Mucosa of stomach (tissue), 1 donor: ENCODE measurements at regions not wholly inside any gene's neighbourhood (a gene's known extent, or its start where the extent isn't known, plus 50 kb on each side); places are given as distances from the start of the nearest gene placed in this dataset.
"Not testable (repeated sequence)": the region's sequence is repeated elsewhere in the genome, so short reads cannot be mapped to it uniquely, and the experiment has no call there.

Experiments
- H3K27me3 ChIP-seq: one replicate; pipeline ENCODE4 v1.7.0; 2013; ENCODE audit warnings: mild to moderate bottlenecking, low read length; ENCODE audit not compliant: control insufficient read depth, insufficient read depth
- H3K36me3 ChIP-seq: one replicate; pipeline ENCODE4 v1.7.0; 2013; ENCODE audit warnings: low read length; ENCODE audit not compliant: control insufficient read depth, insufficient read depth
- H3K4me1 ChIP-seq: one replicate; pipeline ENCODE4 v1.7.0; 2013; ENCODE audit warnings: mild to moderate bottlenecking, low read length; ENCODE audit not compliant: control insufficient read depth, insufficient read depth
- H3K4me3 ChIP-seq: one replicate; pipeline ENCODE4 v1.7.0; 2013; ENCODE audit warnings: low read length
- H3K9ac ChIP-seq: one replicate; pipeline ENCODE4 v1.7.0; 2013; ENCODE audit warnings: mild to moderate bottlenecking, low read length, moderate library complexity
- H3K9me3 ChIP-seq: one replicate; pipeline ENCODE4 v1.7.0; 2013; ENCODE audit warnings: mild to moderate bottlenecking, low read length, moderate library complexity; ENCODE audit not compliant: control insufficient read depth
- donor health status: Pancreatic carcinoma.

DNA sequence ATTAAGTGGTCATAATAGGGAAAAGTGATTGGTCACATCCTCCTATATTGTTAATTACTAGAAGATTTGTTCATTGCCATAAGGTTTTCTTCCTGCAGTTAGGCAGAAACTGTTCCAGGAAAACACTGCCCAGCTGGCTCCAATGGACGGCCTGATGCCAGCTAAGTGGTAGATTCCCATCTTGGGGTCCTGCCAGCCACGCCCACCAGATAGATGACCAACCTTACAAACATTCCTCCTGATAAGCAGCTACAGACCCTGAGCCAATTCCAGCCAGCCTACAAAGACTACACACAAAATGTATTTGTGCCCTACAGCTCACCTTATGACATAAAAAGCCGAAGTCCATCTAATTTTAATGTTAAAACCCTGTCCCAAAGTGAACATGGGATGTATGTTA lies 685.9 kb upstream of the USP15 start:
- no peaks in the 10 kb centered on the region for H3K9me3 ChIP-seq
- H3K27me3 ChIP-seq: no peaks in the 10 kb centered on the region
- H3K36me3 ChIP-seq: no peaks in the 10 kb centered on the region
- H3K9ac ChIP-seq: no peak overlapping the region
- no peaks in the 10 kb centered on the region for H3K4me1 ChIP-seq
- no peak overlapping the region for H3K4me3 ChIP-seq

DNA sequence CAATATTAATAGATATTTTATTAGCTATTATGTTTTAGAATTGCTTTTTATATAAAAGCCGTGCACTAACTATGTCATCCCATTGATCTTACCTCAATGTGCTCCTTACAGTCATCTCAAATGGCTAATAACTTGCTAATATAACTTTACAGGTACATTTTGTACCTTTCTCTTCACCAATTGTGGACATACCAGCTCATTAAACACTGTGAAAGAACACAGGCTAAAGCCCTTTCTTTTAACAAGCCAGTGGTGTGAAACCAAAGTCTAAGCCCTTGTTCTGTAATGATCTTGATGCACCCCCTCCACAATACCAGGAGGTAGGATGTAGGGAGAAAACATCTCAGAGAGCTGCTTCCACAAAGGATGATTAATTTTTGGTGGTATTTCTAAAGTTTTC lies 675.3 kb upstream of the USP15 start:
- H3K27me3 ChIP-seq: no peaks in the 10 kb centered on the region
- no peak overlapping the region for H3K9ac ChIP-seq
- no peaks in the 10 kb centered on the region for H3K36me3 ChIP-seq
- H3K9me3 ChIP-seq: no peaks in the 10 kb centered on the region
- H3K4me3 ChIP-seq: no peak overlapping the region
- H3K4me1 ChIP-seq: no peaks in the 10 kb centered on the region

DNA sequence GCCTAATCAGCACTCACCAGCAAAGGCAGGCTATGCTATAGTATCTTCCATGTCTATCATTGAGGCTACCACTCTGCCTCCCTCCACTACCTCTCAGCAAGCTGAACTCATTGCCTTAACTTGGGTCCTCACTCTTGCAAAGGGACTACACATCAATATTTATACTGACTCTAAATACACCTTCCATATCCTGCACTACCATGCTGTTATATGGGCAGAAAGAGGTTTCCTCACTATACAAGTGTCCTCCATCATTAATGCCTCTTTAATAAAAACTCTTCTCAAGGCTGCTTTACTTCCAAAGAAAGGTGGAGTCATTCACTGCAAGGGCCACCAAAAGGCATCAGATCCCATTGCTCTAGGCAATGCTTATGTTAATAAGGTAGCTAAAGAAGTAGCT lies 669.3 kb upstream of the USP15 start:
- not testable (repeated sequence) for H3K4me1 ChIP-seq, H3K27me3 ChIP-seq, H3K4me3 ChIP-seq, H3K9me3 ChIP-seq, H3K9ac ChIP-seq, H3K36me3 ChIP-seq

DNA sequence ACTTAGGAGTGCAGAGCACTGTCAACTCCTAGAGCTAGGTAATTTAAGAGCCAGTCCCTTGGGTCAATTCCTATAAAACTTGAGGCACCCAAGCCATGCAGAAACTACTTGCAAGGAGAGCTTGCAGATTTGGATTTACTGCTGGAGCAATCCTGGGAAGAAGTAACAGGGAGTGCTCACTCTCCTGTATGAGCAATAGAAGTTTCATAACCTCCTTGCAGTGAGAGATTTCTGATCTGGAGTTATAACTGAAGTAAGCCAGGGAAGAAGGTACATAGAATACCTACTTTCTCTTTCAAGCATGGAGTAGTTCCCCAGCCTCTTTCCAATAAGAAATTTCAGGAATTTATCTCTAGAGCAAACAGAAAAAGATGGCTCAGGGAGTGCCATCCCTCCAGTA lies 650.1 kb upstream of the USP15 start:
- no peaks in the 10 kb centered on the region for H3K27me3 ChIP-seq
- H3K9me3 ChIP-seq: no peaks in the 10 kb centered on the region
- H3K9ac ChIP-seq: no peak overlapping the region
- H3K36me3 ChIP-seq: no peaks in the 10 kb centered on the region
- H3K4me3 ChIP-seq: no peak overlapping the region
- no peaks in the 10 kb centered on the region for H3K4me1 ChIP-seq

DNA sequence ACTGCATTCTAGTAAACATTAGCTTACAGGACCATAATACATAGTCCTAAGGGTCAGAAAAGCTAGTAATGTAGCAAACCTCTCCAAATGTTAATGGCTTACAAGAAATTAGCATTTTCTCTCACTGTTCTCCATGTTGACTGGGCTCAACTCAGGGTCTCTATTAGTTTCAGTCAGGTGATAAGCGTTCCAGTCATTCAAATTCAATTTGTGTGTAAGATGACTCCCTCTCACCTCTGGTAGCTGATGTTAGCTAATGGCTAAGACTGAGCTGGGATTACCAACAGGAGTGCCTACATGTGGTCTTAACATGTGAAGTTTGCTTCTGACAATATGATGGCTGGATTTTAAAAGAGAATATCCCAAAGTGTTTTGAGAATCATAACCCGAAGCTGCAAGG lies 630.5 kb upstream of the USP15 start:
- Histone ChIP-seq H3K9ac (no peak overlapping the region), H3K36me3 (no peaks in the 10 kb centered on the region), H3K27me3 (no peaks in the 10 kb centered on the region), H3K4me3 (no peak overlapping the region), H3K4me1 (no peaks in the 10 kb centered on the region), H3K9me3 (no peaks in the 10 kb centered on the region)

DNA sequence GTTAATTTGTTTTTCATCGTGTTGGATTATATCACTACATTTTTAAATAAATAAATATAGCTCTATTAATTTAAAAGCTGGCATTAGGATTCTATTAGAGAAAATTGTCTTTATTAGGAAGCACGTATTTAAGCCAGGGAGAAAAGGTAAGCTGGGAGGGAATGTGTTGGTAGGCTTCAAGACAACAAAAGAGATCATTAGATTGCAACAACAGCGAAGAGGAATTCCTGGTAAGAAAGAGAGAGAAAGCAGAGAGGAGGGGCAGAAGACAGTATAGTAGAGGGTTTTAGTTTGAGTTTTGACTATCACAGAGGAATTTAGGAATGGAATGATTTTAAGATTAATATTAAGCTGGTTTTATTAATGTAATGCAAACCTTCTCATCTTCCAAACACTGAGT lies 613.6 kb upstream of the USP15 start:
- Histone ChIP-seq H3K36me3 (no peaks in the 10 kb centered on the region), H3K9ac (no peak overlapping the region), H3K27me3 (no peaks in the 10 kb centered on the region), H3K9me3 (no peaks in the 10 kb centered on the region), H3K4me1 (no peaks in the 10 kb centered on the region), H3K4me3 (no peak overlapping the region)

DNA sequence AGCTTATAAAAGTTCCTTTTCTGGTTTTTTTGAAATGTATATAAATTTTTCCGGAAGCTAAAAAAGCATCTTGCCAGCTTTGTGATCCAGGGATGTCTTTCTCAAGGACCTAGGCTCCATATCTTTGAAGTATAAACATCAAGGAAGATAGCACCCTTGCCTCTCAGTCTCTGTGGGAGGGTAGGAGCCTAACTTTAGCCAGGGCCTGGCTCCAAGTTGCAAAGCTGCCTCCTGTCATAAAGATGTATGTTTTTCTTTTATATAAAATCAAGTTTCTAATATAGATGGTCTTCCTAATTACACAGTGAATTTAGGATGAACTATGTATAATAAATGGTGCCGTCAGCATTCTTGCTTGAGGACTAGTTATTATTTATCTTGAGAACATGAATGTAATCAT lies 612.6 kb upstream of the USP15 start:
- Histone ChIP-seq H3K4me1 (no peaks in the 10 kb centered on the region), H3K9ac (no peak overlapping the region), H3K36me3 (no peaks in the 10 kb centered on the region), H3K27me3 (no peaks in the 10 kb centered on the region), H3K9me3 (no peaks in the 10 kb centered on the region), H3K4me3 (no peak overlapping the region)

DNA sequence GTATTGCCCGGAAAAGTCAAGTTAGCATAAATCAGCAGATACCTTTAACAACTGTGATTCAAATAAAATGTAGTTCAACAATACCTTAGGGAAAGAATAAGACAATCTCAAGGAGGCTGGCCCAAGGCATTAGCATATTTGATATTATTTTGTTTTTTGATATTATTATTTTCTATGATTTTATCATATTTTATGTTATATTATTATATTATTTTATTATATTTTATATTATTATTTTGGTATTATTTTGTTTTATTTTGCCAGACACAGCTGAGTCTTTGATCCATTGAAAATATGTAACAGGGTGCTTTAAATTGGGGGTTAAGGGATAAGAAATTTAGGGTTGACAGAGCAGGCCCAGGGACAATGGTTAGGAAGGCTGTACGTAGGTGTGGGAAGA lies 607.9 kb upstream of the USP15 start:
- H3K9me3 ChIP-seq: no peaks in the 10 kb centered on the region
- H3K27me3 ChIP-seq: no peaks in the 10 kb centered on the region
- no peaks in the 10 kb centered on the region for H3K4me1 ChIP-seq
- H3K36me3 ChIP-seq: no peaks in the 10 kb centered on the region
- no peak overlapping the region for H3K4me3 ChIP-seq
- H3K9ac ChIP-seq: no peak overlapping the region

DNA sequence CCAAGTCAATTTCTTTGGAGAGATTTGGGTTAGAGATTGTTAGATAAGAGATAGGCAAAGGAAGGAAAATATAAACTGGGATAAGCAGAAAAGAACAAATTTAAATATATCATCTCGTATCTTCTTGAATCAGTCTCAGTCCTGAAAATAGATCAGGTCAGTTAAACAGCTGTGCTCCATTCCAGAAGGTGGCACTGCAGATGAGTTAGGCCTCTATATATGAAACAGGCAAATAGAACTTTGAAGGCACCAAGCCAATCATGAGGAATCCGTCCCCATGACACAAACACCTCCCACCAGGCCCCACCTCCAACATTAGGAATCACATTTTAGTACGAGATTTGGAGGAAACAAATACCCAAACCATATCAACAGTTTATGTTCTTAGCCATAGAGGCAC lies 605.5 kb upstream of the USP15 start:
- Histone ChIP-seq H3K36me3 (no peaks in the 10 kb centered on the region), H3K4me3 (no peak overlapping the region), H3K9me3 (no peaks in the 10 kb centered on the region), H3K4me1 (no peaks in the 10 kb centered on the region), H3K9ac (no peak overlapping the region), H3K27me3 (no peaks in the 10 kb centered on the region)

DNA sequence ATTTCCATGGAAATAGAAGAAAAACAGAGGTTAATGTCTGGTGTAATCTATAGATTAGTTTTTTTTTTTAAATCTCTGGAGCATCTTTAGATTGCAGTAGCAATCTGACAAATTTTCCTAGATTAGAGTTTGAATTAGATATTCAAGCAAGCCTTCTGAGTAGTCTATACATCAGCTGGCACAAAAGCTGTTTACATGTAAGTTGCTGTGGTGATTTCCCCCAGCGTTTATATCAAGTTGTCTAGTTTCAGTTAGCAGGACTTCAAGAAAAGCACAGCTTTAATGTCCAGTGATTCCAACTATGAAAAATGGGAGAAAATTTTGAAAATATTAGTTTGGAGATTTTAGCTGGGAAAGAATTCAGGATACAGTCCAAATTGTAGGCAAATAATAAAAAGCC lies 605.0 kb upstream of the USP15 start:
- no peaks in the 10 kb centered on the region for H3K27me3 ChIP-seq
- H3K9me3 ChIP-seq: no peaks in the 10 kb centered on the region

DNA sequence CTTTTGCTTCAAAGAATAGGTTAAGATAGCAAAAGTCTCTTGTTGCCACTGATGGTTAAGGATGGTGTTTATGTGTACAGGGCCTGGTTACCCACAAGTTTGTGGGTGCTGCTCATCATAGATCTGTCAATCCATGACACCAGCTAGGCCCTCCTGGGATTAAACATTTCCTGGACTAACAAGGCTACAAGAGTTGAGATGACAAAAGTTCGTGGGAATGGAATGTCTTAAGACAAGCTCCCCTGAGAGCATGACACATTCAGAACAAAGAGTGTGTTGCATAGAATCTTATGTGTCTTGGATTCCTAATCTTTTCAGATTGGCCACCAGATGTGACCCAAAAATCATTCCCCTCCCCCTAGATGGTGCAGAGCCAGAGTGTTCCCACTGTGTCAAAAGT lies 592.5 kb upstream of the USP15 start:
- no peak overlapping the region for H3K4me3 ChIP-seq
- H3K36me3 ChIP-seq: no peaks in the 10 kb centered on the region
- H3K9ac ChIP-seq: no peak overlapping the region
- H3K4me1 ChIP-seq: no peaks in the 10 kb centered on the region
- H3K9me3 ChIP-seq: no peaks in the 10 kb centered on the region
- H3K27me3 ChIP-seq: no peaks in the 10 kb centered on the region

More for the DNA sequence above, 605.0 kb upstream of the USP15 start:
- Histone ChIP-seq H3K36me3 (no peaks in the 10 kb centered on the region), H3K4me3 (no peak overlapping the region), H3K4me1 (no peaks in the 10 kb centered on the region), H3K9ac (no peak overlapping the region)

DNA sequence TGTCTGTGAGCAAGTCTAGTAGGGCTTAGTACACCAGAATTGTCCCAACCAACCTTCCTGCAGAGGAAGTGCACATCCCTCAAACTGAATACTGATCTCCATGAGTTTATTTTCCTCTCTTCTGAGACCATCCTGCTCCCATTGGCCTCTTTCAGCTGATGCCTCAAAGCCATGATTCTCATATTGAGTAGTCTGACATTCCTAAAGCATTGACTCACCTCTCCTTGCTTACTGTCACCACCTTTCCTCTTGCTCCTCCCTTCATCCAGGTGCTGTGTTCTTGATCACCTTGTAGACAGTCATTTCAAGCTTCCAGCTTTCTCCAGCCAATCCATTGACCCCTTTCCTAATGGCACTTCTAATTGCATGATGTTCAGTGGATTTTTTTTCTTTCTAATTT lies 583.7 kb upstream of the USP15 start:
- Histone ChIP-seq H3K4me3 (no peak overlapping the region), H3K4me1 (no peaks in the 10 kb centered on the region), H3K27me3 (no peaks in the 10 kb centered on the region), H3K9me3 (no peaks in the 10 kb centered on the region), H3K9ac (no peak overlapping the region), H3K36me3 (no peaks in the 10 kb centered on the region)

DNA sequence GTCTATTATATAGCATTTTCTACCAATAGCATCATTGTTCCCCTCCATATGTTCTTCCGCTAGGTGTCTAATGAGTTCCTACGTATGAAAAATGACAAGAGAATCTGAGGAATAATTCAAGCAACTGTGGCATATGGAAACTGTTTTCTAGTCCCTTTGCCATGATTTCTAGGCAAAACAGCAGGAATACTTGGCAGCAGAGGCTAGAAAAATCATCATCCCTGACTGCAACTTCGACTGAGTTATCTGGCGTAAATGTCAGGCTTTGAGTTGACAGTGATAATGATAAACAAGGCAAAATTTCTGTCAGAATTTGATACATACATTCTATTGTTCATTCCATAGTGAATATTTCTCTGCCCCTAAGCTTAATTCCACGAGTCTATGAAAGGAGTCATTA lies 572.8 kb upstream of the USP15 start:
- Histone ChIP-seq H3K4me1 (no peaks in the 10 kb centered on the region), H3K4me3 (no peak overlapping the region), H3K9ac (no peak overlapping the region)

More for the DNA sequence above, 572.8 kb upstream of the USP15 start:
- Histone ChIP-seq H3K9me3 (no peaks in the 10 kb centered on the region), H3K27me3 (no peaks in the 10 kb centered on the region), H3K36me3 (no peaks in the 10 kb centered on the region)
